ENCODE measurements at regions not wholly inside any gene's neighbourhood (a gene's known extent, or its start where the extent isn't known, plus 50 kb on each side); places are given as distances from the start of the nearest gene placed in this dataset.

DNA sequence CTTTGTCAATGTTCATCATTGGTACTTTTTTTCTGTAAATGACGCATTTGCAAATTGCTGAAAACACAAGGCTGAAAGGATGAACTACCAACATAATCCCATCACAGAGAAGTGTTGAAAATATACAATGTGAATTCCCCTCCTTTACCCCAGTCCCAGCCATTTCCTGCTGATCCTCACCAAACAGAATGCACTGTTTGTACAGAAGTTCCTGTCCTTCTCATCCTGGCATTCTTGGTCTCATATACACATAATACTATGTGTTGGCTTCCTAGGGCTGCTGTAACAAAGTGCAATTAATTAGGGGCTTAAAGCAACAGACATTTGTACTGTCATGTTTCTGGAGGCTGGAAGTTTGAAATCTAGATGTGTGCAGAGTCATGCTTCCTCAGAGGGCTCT is 836.2 kb upstream of the MGAT4C start:
- H3T11ph ChIP-seq (ENCODE audit: low read length), result no peak overlapping the region
- no peak overlapping the region for H4K5ac ChIP-seq (ENCODE audit: insufficient read length, low read depth, low read length)
- H3K4ac ChIP-seq (ENCODE audit: low read depth, low read length), result no peak overlapping the region
- H4K8ac ChIP-seq (replicated peaks; ENCODE audit: insufficient read length, low read depth, low read length), result no peak overlapping the region
- no peak overlapping the region for H2BK20ac ChIP-seq (ENCODE audit: low read depth, low read length, poor library complexity, severe bottlenecking)
- Mint-ChIP-seq H3K36me3 (ENCODE audit: insufficient read depth in 1 of 3, low read depth in 3 of 3) (peaks cover 0 to under 1% (median 0%) of the 10 kb centered on the region in 3 experiments; a peak in 2 of 7 replicates), H3K27ac (no peak overlapping the region), H3K9me3 (peaks cover 1 to 3% of the 10 kb centered on the region in 2 experiments), H3K4me3 (no peak overlapping the region), H3K27me3 (ENCODE audit: low read depth) (no peaks in the 10 kb centered on the region), H3K4me1 (peaks cover 0 to 5% of the 10 kb centered on the region in 2 experiments; a peak in 2 of 4 replicates)
- no peaks in the 10 kb centered on the region for H3K4me1 ChIP-seq (ENCODE audit: insufficient read depth, low read length)
- no peaks in the 10 kb centered on the region for H3K79me2 ChIP-seq (ENCODE audit: insufficient read depth, low read length)
- no peak overlapping the region for H2BK15ac ChIP-seq (ENCODE audit: low read depth, low read length)
- H2BK120ac ChIP-seq (ENCODE audit: low read depth, low read length, poor library complexity, severe bottlenecking), result no peak overlapping the region
- no peak overlapping the region for H4K91ac ChIP-seq (ENCODE audit: insufficient read length, low read depth, low read length)
- H3K56ac ChIP-seq (ENCODE audit: insufficient read length, low read depth, low read length), result no peak overlapping the region
- WGBS (ENCODE audit: extremely low coverage, insufficient read length, low lambda C conversion rate), result no CpG with 5 or more reads among the region's 1 CpG
- H3K27ac ChIP-seq (ENCODE audit: insufficient read length, low read depth, low read length), result no peak overlapping the region
- no peak for DNase-seq
- no peak overlapping the region for H3K9ac ChIP-seq (ENCODE audit: extremely low read depth, insufficient read length, low read length)
- no peaks in the 10 kb centered on the region for H3K23me2 ChIP-seq (ENCODE audit: insufficient read length, low read depth, low read length, poor library complexity, severe bottlenecking)
- no peak overlapping the region for H3K14ac ChIP-seq (ENCODE audit: insufficient read depth, low read length)
- H3K23ac ChIP-seq (ENCODE audit: insufficient read length, low read depth, low read length), result no peak overlapping the region
- H3K18ac ChIP-seq (ENCODE audit: insufficient read length, low read depth, low read length), result no peak overlapping the region
- no peaks in the 10 kb centered on the region for H3K9me3 ChIP-seq (ENCODE audit: control insufficient read depth, low read depth, low read length)
- no peaks in the 10 kb centered on the region for H3K79me1 ChIP-seq (ENCODE audit: insufficient read depth, low read depth, low read length, poor library complexity, severe bottlenecking)
- H2AFZ ChIP-seq (ENCODE audit: low read length), result no peak overlapping the region
- H2AK5ac ChIP-seq (ENCODE audit: insufficient read length, low read length), result no peak overlapping the region
- H3K27me3 ChIP-seq (ENCODE audit: insufficient read depth, low read length), result no peaks in the 10 kb centered on the region
- no peak overlapping the region for H3K4me2 ChIP-seq (ENCODE audit: insufficient read depth, insufficient read length, low read length)
- no peaks in the 10 kb centered on the region for H4K20me1 ChIP-seq (ENCODE audit: control insufficient read depth, insufficient read depth, insufficient read length)
- H2BK12ac ChIP-seq (ENCODE audit: insufficient read length, low read depth, low read length), result no peak overlapping the region
- no peak for TF ChIP-seq CTCF (conservative IDR thresholded peaks at IDR 0.05)
- no peak overlapping the region for H2BK5ac ChIP-seq (ENCODE audit: insufficient read length, low read length)
